ENCODE measurements at regions not wholly inside any gene's neighbourhood (a gene's known extent, or its start where the extent isn't known, plus 50 kb on each side); places are given as distances from the start of the nearest gene placed in this dataset.
"Not testable (repeated sequence)": the region's sequence is repeated elsewhere in the genome, so short reads cannot be mapped to it uniquely, and the experiment has no call there.

GRCh38 chrX:89539150-89539549 lies 382.6 kb upstream of the TGIF2LX start:
- not testable (repeated sequence) for TF ChIP-seq CEBPG (CRISPR knock-in tag; IDR thresholded peaks at IDR 0.05); BRCA1 (CRISPR knock-in tag; IDR thresholded peaks at IDR 0.05); PREB (CRISPR knock-in tag; IDR thresholded peaks at IDR 0.05); CBX1 (IDR thresholded peaks at IDR 0.05; ENCODE audit: low read depth); FOXA1 (IDR thresholded peaks at IDR 0.05); FOXA1 (CRISPR knock-in tag; IDR thresholded peaks at IDR 0.05)
